ENCODE measurements at regions not wholly inside any gene's neighbourhood (a gene's known extent, or its start where the extent isn't known, plus 50 kb on each side); places are given as distances from the start of the nearest gene placed in this dataset.

- 40 to 43% methylated on average over 11 of the region's 11 CpGs for WGBS, 2 donors
- H3K27me3 ChIP-seq (ENCODE audit: control insufficient read depth in 3 of 3, insufficient read depth in 3 of 3, low read length in 2 of 3) = no peaks in the 10 kb centered on the region
- peak; percentile 38 to 66 (median 60) for DNase-seq
- H3K4me3 ChIP-seq = no peak overlapping the region
- H3K27ac ChIP-seq (ENCODE audit: low read depth in 1 of 2, low read length in 1 of 2) = no peak overlapping the region
- no peaks in the 10 kb centered on the region for H3K36me3 ChIP-seq (ENCODE audit: control insufficient read depth in 4 of 4, insufficient read depth in 4 of 4, low read length in 4 of 4)
- H3K9me3 ChIP-seq (ENCODE audit: control insufficient read depth in 4 of 4, insufficient read depth in 3 of 4, low read length in 3 of 4) = no peaks in the 10 kb centered on the region
- peak; percentile 51 for ATAC-seq (ENCODE audit: insufficient read depth, low FRiP score)
- no peak for TF ChIP-seq CTCF (IDR thresholded peaks at IDR 0.05; ENCODE audit: control extremely low read depth, extremely low read depth)
- no peak overlapping the region for H3K9ac ChIP-seq (ENCODE audit: insufficient read depth in 1 of 2, low read length in 2 of 2)
- H3K4me1 ChIP-seq (ENCODE audit: control insufficient read depth in 5 of 5, insufficient read depth in 5 of 5, low read length in 5 of 5) = peaks cover 0 to 16% (median 2%) of the 10 kb centered on the region in 5 donors
Measured at GRCh38 chr2:11930211-11930761, 183.9 kb downstream of the LPIN1 start.

GRCh38 chr2:11932048-11932512 is 185.6 kb downstream of the LPIN1 start:
- TF ChIP-seq CTCF (IDR thresholded peaks at IDR 0.05; ENCODE audit: control extremely low read depth, extremely low read depth) = no peak

GRCh38 chr2:11932962-11933361 is 186.5 kb downstream of the LPIN1 start:
- no peaks in the 10 kb centered on the region for H3K27me3 ChIP-seq (ENCODE audit: control insufficient read depth in 3 of 3, insufficient read depth in 3 of 3, low read length in 2 of 3)
- ATAC-seq (ENCODE audit: insufficient read depth, low FRiP score) (no peak), DNase-seq (peak; percentile 64 to 95 (median 91))
- no peak overlapping the region for H3K27ac ChIP-seq (ENCODE audit: low read depth in 1 of 2, low read length in 1 of 2)
- no peaks in the 10 kb centered on the region for H3K36me3 ChIP-seq (ENCODE audit: control insufficient read depth in 4 of 4, insufficient read depth in 4 of 4, low read length in 4 of 4)
- H3K4me3 ChIP-seq = no peak overlapping the region
- H3K9ac ChIP-seq (ENCODE audit: insufficient read depth in 1 of 2, low read length in 2 of 2) = no peak overlapping the region
- H3K9me3 ChIP-seq (ENCODE audit: control insufficient read depth in 4 of 4, insufficient read depth in 3 of 4, low read length in 3 of 4) = peaks cover 0 to 2% (median 0%) of the 10 kb centered on the region in 4 donors
- 84 to 90% methylated on average over 3 of the region's 3 CpGs for WGBS, 2 donors
- H3K4me1 ChIP-seq (ENCODE audit: control insufficient read depth in 5 of 5, insufficient read depth in 5 of 5, low read length in 5 of 5) = peaks cover 0 to 16% (median 2%) of the 10 kb centered on the region in 5 donors
- TF ChIP-seq CTCF (IDR thresholded peaks at IDR 0.05; ENCODE audit: control extremely low read depth, extremely low read depth) = no peak

More at GRCh38 chr2:11932048-11932512, 185.6 kb downstream of the LPIN1 start:
- ATAC-seq (ENCODE audit: insufficient read depth, low FRiP score) (no peak), DNase-seq (no peak)
- Histone ChIP-seq H3K4me3 (no peak overlapping the region), H3K27me3 (ENCODE audit: control insufficient read depth in 3 of 3, insufficient read depth in 3 of 3, low read length in 2 of 3) (no peaks in the 10 kb centered on the region), H3K9me3 (ENCODE audit: control insufficient read depth in 4 of 4, insufficient read depth in 3 of 4, low read length in 3 of 4) (peaks cover 0 to 2% (median 0%) of the 10 kb centered on the region in 4 donors), H3K36me3 (ENCODE audit: control insufficient read depth in 4 of 4, insufficient read depth in 4 of 4, low read length in 4 of 4) (no peaks in the 10 kb centered on the region), H3K9ac (ENCODE audit: insufficient read depth in 1 of 2, low read length in 2 of 2) (no peak overlapping the region), H3K27ac (ENCODE audit: low read depth in 1 of 2, low read length in 1 of 2) (no peak overlapping the region), H3K4me1 (ENCODE audit: control insufficient read depth in 5 of 5, insufficient read depth in 5 of 5, low read length in 5 of 5) (peaks cover 0 to 16% (median 2%) of the 10 kb centered on the region in 5 donors)
- WGBS, 2 donors = 85 to 89% methylated on average over 7 of the region's 7 CpGs

All from lung (tissue), 11 donors.